GM18517 (cell line): ENCODE measurements at regions not wholly inside any gene's neighbourhood (a gene's known extent, or its start where the extent isn't known, plus 50 kb on each side); places are given as distances from the start of the nearest gene placed in this dataset.
A peak's percentile ranks its signal among the peaks of the same experiment; 100 is the strongest.
"Not testable (repeated sequence)": the region's sequence is repeated elsewhere in the genome, so short reads cannot be mapped to it uniquely, and the experiment has no call there.

Experiments
- ATAC-seq: cut with Tn5 transposase; IDR thresholded peaks from one replicate; pipeline ENCODE4 v1.9.1; 2021; ENCODE audit warnings: mild to moderate bottlenecking, moderate library complexity; ENCODE audit not compliant: unreplicated experiment

GRCh38 chr9:7545371-7546165 lies 254.0 kb downstream of the DMAC1 start:
- no peak for ATAC-seq

GRCh38 chr9:7542693-7543092 lies 256.9 kb downstream of the DMAC1 start:
- ATAC-seq, result no peak

- no peak for ATAC-seq
Observed at GRCh38 chr9:7542126-7542525, 257.5 kb downstream of the DMAC1 start.

- ATAC-seq, result peak; percentile 83
Observed at GRCh38 chr9:7536310-7536939, 263.2 kb downstream of the DMAC1 start.

- ATAC-seq, result no peak
Observed at GRCh38 chr9:7534211-7534935, 265.2 kb downstream of the DMAC1 start.

GRCh38 chr9:7533376-7534090 lies 266.0 kb downstream of the DMAC1 start:
- no peak for ATAC-seq

GRCh38 chr9:7523426-7524043 lies 276.0 kb downstream of the DMAC1 start:
- ATAC-seq, result no peak

- ATAC-seq, result no peak
Observed at GRCh38 chr9:7520396-7520795, 279.2 kb downstream of the DMAC1 start.

GRCh38 chr9:7516376-7516775 lies 283.2 kb downstream of the DMAC1 start:
- ATAC-seq, result no peak

GRCh38 chr9:7510199-7510598 lies 289.4 kb downstream of the DMAC1 start:
- no peak for ATAC-seq

GRCh38 chr9:7509576-7510145 lies 289.9 kb downstream of the DMAC1 start:
- ATAC-seq, result no peak

- ATAC-seq, result no peak
Observed at GRCh38 chr9:7508516-7508915, 291.1 kb downstream of the DMAC1 start.

GRCh38 chr9:7507566-7508270 lies 291.9 kb downstream of the DMAC1 start:
- no peak for ATAC-seq

- no peak for ATAC-seq
Observed at GRCh38 chr9:7507026-7507425, 292.6 kb downstream of the DMAC1 start.

- ATAC-seq, result no peak
Observed at GRCh38 chr9:7500521-7500920, 299.1 kb downstream of the DMAC1 start.

GRCh38 chr9:7491641-7492040 lies 307.9 kb downstream of the DMAC1 start:
- no peak for ATAC-seq

GRCh38 chr9:7490317-7491108 lies 309.1 kb downstream of the DMAC1 start:
- no peak for ATAC-seq

GRCh38 chr9:7489036-7489435 lies 310.5 kb downstream of the DMAC1 start:
- ATAC-seq, result no peak

GRCh38 chr9:7484014-7484413 lies 315.6 kb downstream of the DMAC1 start:
- not testable (repeated sequence) for ATAC-seq
